ENCODE measurements at regions not wholly inside any gene's neighbourhood (a gene's known extent, or its start where the extent isn't known, plus 50 kb on each side); places are given as distances from the start of the nearest gene placed in this dataset.
A peak's percentile ranks its signal among the peaks of the same experiment; 100 is the strongest.

DNA sequence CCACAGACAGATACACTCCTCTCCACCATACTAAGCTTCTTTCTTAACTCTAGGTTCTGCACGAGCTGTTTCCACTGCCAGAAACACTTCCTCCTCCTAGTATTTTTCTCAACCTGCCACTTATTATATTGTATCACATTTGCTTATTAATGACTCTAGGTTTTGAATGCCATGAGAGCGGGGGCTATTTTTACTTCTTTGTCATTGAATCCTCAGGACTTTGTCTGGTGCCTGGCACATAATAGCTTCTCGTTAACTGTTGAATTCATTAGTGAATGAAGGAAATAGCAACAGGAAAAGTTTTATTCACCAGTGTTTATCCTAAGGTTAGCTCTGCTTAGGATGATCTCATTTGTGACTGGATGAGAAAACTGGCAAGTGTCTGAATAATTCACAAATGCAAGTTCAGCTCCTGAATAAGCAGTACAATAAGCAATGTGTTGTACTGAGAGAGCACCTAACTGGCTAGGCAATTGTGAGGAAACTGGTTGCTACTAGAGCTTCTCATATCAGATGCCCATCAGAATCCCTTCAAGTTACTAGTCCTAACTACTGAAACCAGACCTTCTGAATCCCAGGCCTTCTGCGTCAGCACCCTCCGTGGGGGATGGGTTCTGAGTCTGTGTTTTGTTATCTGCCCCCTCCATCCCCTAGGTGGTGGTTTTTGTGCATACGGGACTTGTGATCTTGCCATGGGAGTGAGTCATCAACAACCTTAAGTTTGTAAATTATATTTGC, 92.7 kb downstream of the LSMEM1 start:
- H3K36me3 ChIP-seq (ENCODE audit: low read depth, low read length) = no peaks in the 10 kb centered on the region
- 0 out of 2 replicates have a peak overlapping the region, but pooled peaks have one; percentile 8 for H3K4me2 ChIP-seq (ENCODE audit: low read length)
- peak; percentile 25 for DNase-seq
- peak overlapping the region; percentile 39 for H3K27ac ChIP-seq (ENCODE audit: low read length)
- TF ChIP-seq, protein P1, sequence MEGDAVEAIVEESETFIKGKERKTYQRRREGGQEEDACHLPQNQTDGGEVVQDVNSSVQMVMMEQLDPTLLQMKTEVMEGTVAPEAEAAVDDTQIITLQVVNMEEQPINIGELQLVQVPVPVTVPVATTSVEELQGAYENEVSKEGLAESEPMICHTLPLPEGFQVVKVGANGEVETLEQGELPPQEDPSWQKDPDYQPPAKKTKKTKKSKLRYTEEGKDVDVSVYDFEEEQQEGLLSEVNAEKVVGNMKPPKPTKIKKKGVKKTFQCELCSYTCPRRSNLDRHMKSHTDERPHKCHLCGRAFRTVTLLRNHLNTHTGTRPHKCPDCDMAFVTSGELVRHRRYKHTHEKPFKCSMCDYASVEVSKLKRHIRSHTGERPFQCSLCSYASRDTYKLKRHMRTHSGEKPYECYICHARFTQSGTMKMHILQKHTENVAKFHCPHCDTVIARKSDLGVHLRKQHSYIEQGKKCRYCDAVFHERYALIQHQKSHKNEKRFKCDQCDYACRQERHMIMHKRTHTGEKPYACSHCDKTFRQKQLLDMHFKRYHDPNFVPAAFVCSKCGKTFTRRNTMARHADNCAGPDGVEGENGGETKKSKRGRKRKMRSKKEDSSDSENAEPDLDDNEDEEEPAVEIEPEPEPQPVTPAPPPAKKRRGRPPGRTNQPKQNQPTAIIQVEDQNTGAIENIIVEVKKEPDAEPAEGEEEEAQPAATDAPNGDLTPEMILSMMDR (conservative IDR thresholded peaks at IDR 0.05; ENCODE audit: low read depth, low read length) = no peak
- TF ChIP-seq EZH2 (IDR thresholded peaks at IDR 0.05; ENCODE audit: low read length, unreplicated experiment) (no peak), EZH2phosphoT487 (IDR thresholded peaks at IDR 0.05; ENCODE audit: borderline replicate concordance, low read length) (no peak)
- H3F3A ChIP-seq (ENCODE audit: low read length, unreplicated experiment) = no peaks in the 10 kb centered on the region
- intact Hi-C loops (cut with micrococcal nuclease) = no loop called here
- ChIA-PET CTCF (no interaction called here), POLR2A (ENCODE audit: unreplicated experiment) (no interaction called here)
- H4K20me1 ChIP-seq (ENCODE audit: low read length) = no peaks in the 10 kb centered on the region
- peaks cover 15% of the 10 kb centered on the region for H3K4me1 ChIP-seq (ENCODE audit: insufficient read depth, low read length)
- no peaks in the 10 kb centered on the region for H3K9me2 ChIP-seq (replicated peaks; ENCODE audit: low read length)
- H2AFZ ChIP-seq (ENCODE audit: low read length) = no peak overlapping the region
- H3K79me2 ChIP-seq (ENCODE audit: low read length) = no peaks in the 10 kb centered on the region
- H3K9me3 ChIP-seq (ENCODE audit: low read length) = no peaks in the 10 kb centered on the region
- H3K4me3 ChIP-seq (ENCODE audit: low read length) = no peak overlapping the region
- no peak for ATAC-seq
- no TSS peak for BruUV-seq (replicated peaks)
- H3K27me3 ChIP-seq (ENCODE audit: low read length) = peaks cover 13% of the 10 kb centered on the region; the same call in 1 of the 2 replicates
- no peak overlapping the region for H3K9ac ChIP-seq (ENCODE audit: low read length)

DNA sequence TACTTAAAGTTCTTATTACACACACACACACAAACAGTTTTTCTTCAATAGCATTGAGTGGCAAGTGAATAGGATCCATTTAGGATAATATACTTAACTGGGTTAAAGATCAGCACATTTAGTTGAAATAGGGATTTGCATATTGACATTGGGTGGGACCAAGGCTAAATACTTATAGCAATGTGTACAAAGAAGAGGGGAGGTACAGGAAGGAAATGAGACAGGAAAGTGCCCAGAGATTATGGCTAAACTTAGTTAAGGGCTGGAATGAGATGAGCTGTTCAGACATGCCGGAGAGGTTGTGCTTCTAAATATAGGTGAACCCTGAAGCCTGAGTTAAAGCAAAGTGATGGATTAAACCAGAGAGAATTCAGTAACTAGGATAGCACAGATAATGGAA, 95.1 kb downstream of the LSMEM1 start:
- Histone ChIP-seq H3K9ac (ENCODE audit: low read length) (no peak overlapping the region), H2AFZ (ENCODE audit: low read length) (no peak overlapping the region), H3K36me3 (ENCODE audit: low read depth, low read length) (no peaks in the 10 kb centered on the region), H3F3A (ENCODE audit: low read length, unreplicated experiment) (no peaks in the 10 kb centered on the region), H3K4me1 (ENCODE audit: insufficient read depth, low read length) (peaks cover 15% of the 10 kb centered on the region), H3K27me3 (ENCODE audit: low read length) (peaks cover 7% of the 10 kb centered on the region; the same call in 1 of the 2 replicates), H3K4me3 (ENCODE audit: low read length) (no peak overlapping the region), H3K9me2 (replicated peaks; ENCODE audit: low read length) (no peaks in the 10 kb centered on the region), H3K4me2 (ENCODE audit: low read length) (no peak overlapping the region), H3K9me3 (ENCODE audit: low read length) (no peaks in the 10 kb centered on the region), H4K20me1 (ENCODE audit: low read length) (no peaks in the 10 kb centered on the region), H3K27ac (ENCODE audit: low read length) (no peak overlapping the region), H3K79me2 (ENCODE audit: low read length) (no peaks in the 10 kb centered on the region)
- no peak for DNase-seq
- CTCF ChIA-PET = no interaction called here
- intact Hi-C loops (cut with micrococcal nuclease) = no loop called here
- no peak for ATAC-seq
- no TSS peak for BruUV-seq (replicated peaks)
- TF ChIP-seq, protein P1 (conservative IDR thresholded peaks at IDR 0.05; ENCODE audit: low read depth, low read length) = no peak
- no peak for TF ChIP-seq EZH2 (IDR thresholded peaks at IDR 0.05; ENCODE audit: low read length, unreplicated experiment)
- no peak for TF ChIP-seq EZH2phosphoT487 (IDR thresholded peaks at IDR 0.05; ENCODE audit: borderline replicate concordance, low read length)
- POLR2A ChIA-PET (ENCODE audit: unreplicated experiment) = no interaction called here

DNA sequence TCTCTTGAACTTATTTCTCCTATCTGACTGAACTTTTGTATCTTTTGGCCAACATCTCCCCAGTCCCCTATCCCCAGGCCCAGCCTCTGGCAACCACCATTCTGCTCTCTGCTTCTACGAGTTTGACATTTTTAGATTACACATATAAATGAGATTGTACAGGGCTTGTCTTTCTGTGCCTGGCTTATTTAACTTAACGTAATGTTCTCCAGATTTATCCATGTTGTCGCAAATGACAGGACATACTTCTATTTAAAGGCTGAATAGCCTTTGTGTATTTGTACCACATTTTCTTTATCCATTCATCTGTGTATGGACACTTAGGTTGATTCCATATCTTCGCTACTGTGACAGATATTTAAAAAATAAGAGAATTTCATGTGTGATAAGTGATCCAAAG, 98.6 kb downstream of the LSMEM1 start:
- TF ChIP-seq EZH2phosphoT487 (IDR thresholded peaks at IDR 0.05; ENCODE audit: borderline replicate concordance, low read length) (no peak), EZH2 (IDR thresholded peaks at IDR 0.05; ENCODE audit: low read length, unreplicated experiment) (no peak)
- TF ChIP-seq, protein P1 (conservative IDR thresholded peaks at IDR 0.05; ENCODE audit: low read depth, low read length) = no peak
- no peaks in the 10 kb centered on the region for H3K9me2 ChIP-seq (replicated peaks; ENCODE audit: low read length)
- no peak overlapping the region for H3K4me3 ChIP-seq (ENCODE audit: low read length)
- peaks cover 31% of the 10 kb centered on the region for H3K27me3 ChIP-seq (ENCODE audit: low read length)
- BruUV-seq (replicated peaks) = no TSS peak
- ChIA-PET POLR2A (ENCODE audit: unreplicated experiment) (no interaction called here), CTCF (no interaction called here)
- H3K4me2 ChIP-seq (ENCODE audit: low read length) = no peak overlapping the region
- ATAC-seq (no peak), DNase-seq (no peak)
- H3K9me3 ChIP-seq (ENCODE audit: low read length) = no peaks in the 10 kb centered on the region
- H3F3A ChIP-seq (ENCODE audit: low read length, unreplicated experiment) = no peaks in the 10 kb centered on the region
- H3K27ac ChIP-seq (ENCODE audit: low read length) = no peak overlapping the region
- H3K4me1 ChIP-seq (ENCODE audit: insufficient read depth, low read length) = no peaks in the 10 kb centered on the region
- H3K79me2 ChIP-seq (ENCODE audit: low read length) = no peaks in the 10 kb centered on the region
- no peak overlapping the region for H3K9ac ChIP-seq (ENCODE audit: low read length)
- no peaks in the 10 kb centered on the region for H4K20me1 ChIP-seq (ENCODE audit: low read length)
- H3K36me3 ChIP-seq (ENCODE audit: low read depth, low read length) = no peaks in the 10 kb centered on the region
- intact Hi-C loops (cut with micrococcal nuclease) = no loop called here
- H2AFZ ChIP-seq (ENCODE audit: low read length) = no peak overlapping the region

Measured in PC-3 (cell line).